ENCODE measurements at regions not wholly inside any gene's neighbourhood (a gene's known extent, or its start where the extent isn't known, plus 50 kb on each side); places are given as distances from the start of the nearest gene placed in this dataset.
"Not testable (repeated sequence)": the region's sequence is repeated elsewhere in the genome, so short reads cannot be mapped to it uniquely, and the experiment has no call there.

- intact Hi-C loops (cut with micrococcal nuclease): no loop called here
These were observed 1548.3 kb upstream of the SLC10A2 start for GRCh38 chr13:104614361-104615145.

DNA sequence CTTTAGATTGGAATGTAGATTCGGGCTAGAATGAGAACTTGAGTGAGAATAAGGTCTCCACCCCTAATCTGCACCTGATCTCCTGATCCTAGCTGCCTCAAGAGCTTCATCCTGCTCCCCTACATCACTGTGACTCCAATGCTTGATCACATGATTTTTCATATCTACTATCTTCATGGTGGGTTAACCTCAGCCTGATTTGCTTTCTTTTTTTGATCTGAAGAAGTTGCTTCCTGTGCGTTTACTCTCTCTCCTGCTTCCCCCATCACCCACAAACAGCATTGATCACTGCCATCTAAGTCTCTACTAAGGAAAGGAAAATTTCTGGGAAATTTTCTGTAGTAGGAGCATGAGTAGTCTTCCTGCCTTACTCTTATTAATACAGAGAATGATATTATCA lies 1542.1 kb upstream of the SLC10A2 start:
- intact Hi-C loops (cut with micrococcal nuclease): no loop called here

DNA sequence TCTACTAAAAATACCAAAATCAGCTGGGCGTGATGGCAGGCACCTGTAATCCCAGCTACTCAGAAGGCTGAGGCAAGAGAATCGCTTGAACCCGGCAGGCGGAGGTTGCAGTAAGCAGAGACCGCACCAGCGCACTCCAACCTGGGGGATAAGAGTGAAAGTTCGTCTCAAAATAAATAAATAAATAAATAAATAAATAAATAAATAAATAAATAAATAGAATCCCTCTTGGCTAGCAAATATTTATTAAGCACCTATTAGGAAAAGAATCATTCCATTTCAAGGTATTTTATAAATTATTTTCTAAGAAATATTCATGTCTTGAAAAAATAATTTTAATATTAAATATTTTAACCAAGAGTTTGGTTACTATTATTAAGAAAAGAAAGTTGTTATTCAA lies 1539.2 kb upstream of the SLC10A2 start:
- intact Hi-C loops (cut with micrococcal nuclease): not testable (repeated sequence)

DNA sequence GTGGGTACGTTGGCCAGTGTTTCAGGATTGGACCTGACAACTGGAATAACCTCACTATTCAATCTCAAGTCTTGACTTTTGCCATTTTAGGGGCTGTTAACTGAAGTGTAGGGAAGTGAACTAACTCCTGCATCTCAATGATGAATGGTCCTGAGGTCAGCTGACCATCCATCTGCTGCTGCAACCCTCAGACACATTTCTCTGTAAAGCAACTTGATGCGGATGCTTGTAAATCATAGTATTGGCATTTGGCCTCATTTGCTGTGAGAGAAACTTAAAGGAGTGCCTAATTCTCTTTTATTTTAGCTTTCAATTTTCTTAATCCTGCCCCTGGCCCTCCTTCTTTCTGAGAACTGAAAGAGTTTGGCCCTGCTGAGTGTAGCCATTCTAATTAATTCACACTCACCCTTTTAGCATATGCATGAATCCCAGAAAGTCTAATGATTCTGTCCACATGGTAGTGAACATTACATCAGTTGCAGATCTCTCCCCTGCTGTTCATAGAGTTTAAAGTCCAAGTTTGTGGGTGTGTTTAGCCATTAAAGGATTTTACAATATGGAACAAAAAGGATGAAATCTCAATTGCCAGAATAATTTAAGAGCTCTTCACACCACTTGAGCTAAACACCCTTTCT lies 1531.4 kb upstream of the SLC10A2 start:
- intact Hi-C loops (cut with micrococcal nuclease): no loop called here

DNA sequence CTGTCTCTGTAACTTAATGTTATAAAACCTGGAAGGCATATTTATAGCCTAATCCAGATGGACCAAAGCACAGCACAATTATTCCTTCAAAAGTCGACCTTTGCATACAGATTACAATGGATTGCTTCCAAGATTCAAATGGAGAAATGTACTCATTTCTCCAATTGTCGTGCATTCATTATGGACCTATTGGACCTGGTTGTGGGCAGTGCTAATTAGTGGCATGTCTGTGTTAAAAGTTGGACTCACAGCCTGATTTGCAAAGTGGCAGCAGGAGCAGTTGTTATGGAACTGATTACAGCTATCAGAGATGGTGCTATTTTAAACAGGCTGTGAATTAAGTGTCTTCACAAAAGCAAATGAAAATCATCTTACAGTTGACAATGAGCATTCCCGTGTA lies 1529.3 kb upstream of the SLC10A2 start:
- intact Hi-C loops (cut with micrococcal nuclease): no loop called here

DNA sequence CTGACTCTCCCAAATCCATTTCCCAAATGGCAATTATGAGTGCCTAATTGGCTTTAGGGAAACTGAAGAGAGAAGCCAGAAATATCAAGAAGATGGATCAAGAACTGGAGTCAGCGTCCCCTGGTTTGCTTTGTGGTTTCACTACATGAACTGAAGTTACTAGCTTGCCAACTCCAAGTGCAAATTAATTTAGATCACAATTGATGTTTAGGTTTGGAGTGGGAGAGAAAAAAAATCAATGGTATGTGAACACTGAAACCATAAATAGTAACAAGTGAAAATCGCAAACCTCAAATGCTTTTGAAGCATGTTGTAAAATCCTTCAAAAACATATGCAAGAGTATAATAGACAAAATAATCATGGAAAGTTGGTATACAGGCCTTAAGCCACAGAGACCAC lies 1528.6 kb upstream of the SLC10A2 start:
- intact Hi-C loops (cut with micrococcal nuclease): no loop called here

DNA sequence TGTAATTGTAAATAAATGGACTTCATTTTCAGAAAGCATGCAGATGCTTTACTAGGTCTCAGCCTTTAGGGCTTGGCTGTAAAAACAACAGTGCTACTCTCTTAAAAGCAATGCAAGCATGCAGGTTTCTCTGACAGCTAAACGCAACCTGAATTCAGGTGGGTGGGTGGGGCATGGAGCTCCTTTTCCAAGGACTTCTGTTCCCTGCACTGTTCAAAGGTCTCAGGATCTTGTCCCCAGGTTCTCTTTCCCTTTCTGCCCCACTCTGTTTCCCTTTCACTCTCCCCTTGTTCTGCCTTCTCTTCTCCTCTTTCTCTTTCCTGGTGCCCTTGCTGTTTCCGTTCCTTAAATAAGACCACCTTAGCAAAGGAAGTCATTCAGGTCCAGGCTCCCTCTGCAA lies 1527.5 kb upstream of the SLC10A2 start:
- intact Hi-C loops (cut with micrococcal nuclease): no loop called here

DNA sequence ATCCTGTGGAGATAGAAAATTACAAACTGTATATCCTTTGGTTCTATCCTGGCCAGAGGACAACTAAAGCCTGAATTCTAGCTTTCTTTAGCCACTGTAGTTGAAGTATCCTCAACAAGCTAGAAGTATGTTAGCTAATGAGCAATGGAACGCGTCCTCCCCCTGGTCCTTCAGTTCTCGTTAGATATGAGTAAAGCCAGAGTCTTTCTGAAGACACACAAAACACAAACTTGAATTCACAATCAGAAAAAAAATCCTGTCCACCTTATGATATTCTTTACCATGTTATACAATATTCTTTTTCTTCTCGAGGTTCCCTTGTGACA lies 1527.0 kb upstream of the SLC10A2 start:
- intact Hi-C loops (cut with micrococcal nuclease): no loop called here

GRCh38 chr13:104592545-104593250 lies 1526.5 kb upstream of the SLC10A2 start:
- intact Hi-C loops (cut with micrococcal nuclease): no loop called here

GRCh38 chr13:104592127-104592526 lies 1525.9 kb upstream of the SLC10A2 start:
- intact Hi-C loops (cut with micrococcal nuclease): no loop called here

DNA sequence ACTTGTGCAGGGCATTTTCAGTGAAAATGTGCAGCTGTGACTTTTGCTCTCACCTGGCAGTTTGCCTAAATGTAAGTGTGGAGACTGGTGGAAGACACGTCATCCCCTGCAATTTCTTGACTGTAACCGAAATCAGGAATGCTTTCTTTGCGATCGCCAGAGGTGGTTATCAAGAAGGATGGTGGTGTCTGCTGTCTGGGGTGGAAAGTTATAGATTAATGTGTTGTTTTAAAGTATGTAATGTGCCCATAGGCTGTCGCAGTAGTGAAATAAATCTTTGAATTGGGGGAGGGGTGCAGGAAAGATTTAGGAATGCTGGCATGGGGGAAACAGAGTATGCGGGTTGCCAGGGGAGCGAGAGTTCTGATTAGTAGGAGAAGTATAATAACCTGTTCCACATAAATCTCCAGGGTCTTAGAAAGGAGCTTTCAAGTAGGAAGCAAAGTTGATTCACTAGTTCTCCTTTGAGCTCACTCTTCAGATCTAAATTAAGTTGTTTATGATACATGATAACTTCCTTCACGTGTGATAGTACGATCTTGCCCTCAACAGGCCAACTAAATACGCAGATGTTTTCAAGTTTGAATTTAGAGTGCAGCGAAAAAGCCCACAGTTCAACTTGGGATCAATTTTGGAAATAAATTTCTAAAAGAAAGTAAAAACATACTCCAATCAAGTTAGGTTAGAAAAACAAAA lies 1520.0 kb upstream of the SLC10A2 start:
- intact Hi-C loops (cut with micrococcal nuclease): no loop called here

- intact Hi-C loops (cut with micrococcal nuclease): no loop called here
These were observed 1518.3 kb upstream of the SLC10A2 start for GRCh38 chr13:104584481-104584880.

DNA sequence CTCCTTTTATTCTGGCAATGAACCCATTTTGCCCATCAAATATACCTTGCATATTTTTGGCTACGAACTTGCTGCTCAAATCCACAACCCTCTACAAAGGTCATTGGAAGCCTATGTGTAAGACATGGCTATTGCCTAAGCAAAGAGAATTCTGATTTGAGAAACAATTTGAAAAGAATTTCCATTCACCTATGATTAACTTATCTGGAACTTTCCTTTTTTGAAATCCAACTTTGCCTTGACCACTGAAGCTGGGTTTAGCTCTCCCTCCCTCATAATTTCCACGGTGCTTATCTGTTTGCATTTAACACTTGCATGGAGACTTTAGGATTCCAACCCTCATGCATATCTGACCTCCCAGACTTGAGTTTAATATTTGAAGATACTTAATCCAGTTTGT lies 1514.7 kb upstream of the SLC10A2 start:
- intact Hi-C loops (cut with micrococcal nuclease): no loop called here

DNA sequence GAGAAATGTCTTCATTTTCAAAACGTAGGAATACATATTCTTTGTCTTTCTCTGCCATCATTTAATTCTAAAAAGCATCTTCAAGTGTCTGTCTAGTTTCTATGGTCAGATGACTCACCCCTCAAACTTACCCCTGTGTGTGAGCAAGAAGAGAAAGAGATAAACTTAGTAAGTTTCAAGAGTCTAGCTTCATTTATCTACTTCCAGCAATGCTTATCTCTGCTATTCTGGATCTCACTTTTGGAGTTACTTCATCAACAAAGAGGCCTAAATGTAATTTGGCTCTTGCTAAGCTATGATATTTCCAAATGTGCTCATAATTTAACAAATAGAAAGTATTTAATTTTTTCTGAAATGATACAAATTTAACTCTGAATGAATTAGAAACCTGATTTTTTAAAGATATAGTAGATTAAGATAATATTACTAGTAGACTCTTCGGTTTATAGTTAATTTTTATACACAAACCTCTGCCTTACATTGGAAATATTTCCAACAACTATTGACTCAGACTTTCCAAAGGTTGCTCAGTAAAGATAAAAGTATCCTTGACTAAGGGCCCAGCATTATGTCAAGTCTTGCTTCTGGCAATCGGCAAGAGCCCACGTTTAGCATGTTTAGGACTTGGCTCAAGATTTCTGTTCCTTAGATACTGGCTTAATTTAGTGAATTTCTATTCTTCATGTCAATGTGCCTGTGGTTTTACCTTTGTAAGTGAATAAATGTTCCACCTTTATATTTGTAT lies 1511.0 kb upstream of the SLC10A2 start:
- intact Hi-C loops (cut with micrococcal nuclease): no loop called here

DNA sequence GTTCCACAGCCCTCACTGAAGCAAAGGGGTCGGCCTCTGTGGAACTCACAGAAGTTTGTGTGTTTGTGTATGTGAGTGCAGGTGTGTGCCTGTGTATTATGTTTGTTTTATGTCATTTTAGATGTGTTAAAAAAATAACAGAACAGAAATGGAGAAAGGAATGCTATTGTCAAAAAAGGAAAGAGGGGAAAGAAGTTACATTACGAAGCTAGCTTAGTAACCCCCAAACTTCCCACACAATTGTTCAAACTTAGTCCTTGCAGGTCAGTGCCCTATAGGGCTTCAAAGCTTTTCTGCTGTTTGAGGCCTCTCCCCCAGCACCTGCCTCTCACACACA lies 1505.6 kb upstream of the SLC10A2 start:
- intact Hi-C loops (cut with micrococcal nuclease): loop anchor here (5.0 kb wide), 1 partner anchor 1965 kb away; the partner anchor contains the start of gene EFNB2

- intact Hi-C loops (cut with micrococcal nuclease): loop anchor here (5.0 kb wide), 1 partner anchor 1966 kb away; the partner anchor contains the start of gene EFNB2
These were observed 1505.1 kb upstream of the SLC10A2 start for GRCh38 chr13:104571161-104571892.

GRCh38 chr13:104567114-104567513 lies 1500.9 kb upstream of the SLC10A2 start:
- intact Hi-C loops (cut with micrococcal nuclease): no loop called here

DNA sequence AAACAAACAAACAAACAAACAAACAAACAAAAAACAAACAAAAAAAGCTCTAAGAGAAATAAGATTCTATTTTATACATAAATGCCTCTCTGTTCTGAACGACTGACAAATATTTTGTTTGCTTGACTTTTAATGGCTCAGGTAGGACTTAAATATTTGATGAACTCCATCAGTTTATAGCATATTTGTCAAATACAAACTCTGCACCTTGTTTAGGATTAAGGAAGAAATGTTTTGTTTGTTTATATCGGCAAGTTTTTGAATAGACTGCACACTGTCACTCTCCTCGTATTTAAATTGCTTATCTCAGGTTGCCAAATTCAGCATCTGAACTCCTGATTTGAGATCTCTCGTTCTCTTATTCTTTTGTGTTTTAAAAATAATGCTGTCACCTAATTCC lies 1499.7 kb upstream of the SLC10A2 start:
- intact Hi-C loops (cut with micrococcal nuclease): no loop called here

GRCh38 chr13:104553896-104554295 lies 1487.7 kb upstream of the SLC10A2 start:
- intact Hi-C loops (cut with micrococcal nuclease): no loop called here

GRCh38 chr13:104553186-104553585 lies 1487.0 kb upstream of the SLC10A2 start:
- intact Hi-C loops (cut with micrococcal nuclease): no loop called here

- intact Hi-C loops (cut with micrococcal nuclease): no loop called here
These were observed 1468.6 kb upstream of the SLC10A2 start for GRCh38 chr13:104534847-104535246.

Data from T-helper 1 cell treated with Interleukin-12 subunit alpha and Interleukin-12 subunit beta and Interleukin-4 antibody, amounts not matched to agents 30 ng/mL and 1 ng/mL, for 36 hours (primary cell).